Fibroblast of mammary gland (primary cell): ENCODE measurements at regions not wholly inside any gene's neighbourhood (a gene's known extent, or its start where the extent isn't known, plus 50 kb on each side); places are given as distances from the start of the nearest gene placed in this dataset.

ENCODE experiments used
- DNase-seq: peaks from one replicate; pipeline ENCODE4 v3.0.0-alpha.2; 2010; ENCODE audit warnings: low read depth
- H3K4me3 ChIP-seq: 2 replicates; pipeline ENCODE4 v1.5.1; 2011; ENCODE audit warnings: low read depth, mild to moderate bottlenecking, low read length, moderate library complexity; ENCODE audit not compliant: control insufficient read depth
- TF ChIP-seq, protein P1 (sequence below): conservative IDR thresholded peaks from 2 replicates; pipeline ENCODE4 v1.5.1; 2011; ENCODE audit warnings: low read depth, low read length, inconsistent platforms; ENCODE audit not compliant: control insufficient read depth, insufficient read depth

DNA sequence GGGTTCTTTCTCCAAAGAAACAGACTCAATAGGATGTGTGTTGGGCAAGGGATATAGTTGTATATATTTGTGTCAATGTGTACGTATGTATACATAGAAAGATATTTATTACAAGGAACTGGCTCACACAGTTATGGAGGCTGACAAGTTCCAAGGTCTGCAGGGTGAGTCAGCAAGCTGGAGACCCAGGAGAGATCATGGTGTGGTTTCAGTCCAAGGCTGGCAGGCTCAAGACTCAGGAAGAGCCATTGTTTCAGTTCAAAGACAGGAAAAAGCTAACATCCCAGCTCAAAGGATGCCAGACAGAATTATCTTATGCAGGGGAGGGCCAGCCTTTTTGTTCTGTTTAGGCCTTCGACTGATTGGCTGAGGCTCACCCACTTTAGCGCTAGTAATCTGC, 89.9 kb upstream of the RALGAPA2 start:
- H3K4me3 ChIP-seq, result no peak overlapping the region
- TF ChIP-seq, protein P1, sequence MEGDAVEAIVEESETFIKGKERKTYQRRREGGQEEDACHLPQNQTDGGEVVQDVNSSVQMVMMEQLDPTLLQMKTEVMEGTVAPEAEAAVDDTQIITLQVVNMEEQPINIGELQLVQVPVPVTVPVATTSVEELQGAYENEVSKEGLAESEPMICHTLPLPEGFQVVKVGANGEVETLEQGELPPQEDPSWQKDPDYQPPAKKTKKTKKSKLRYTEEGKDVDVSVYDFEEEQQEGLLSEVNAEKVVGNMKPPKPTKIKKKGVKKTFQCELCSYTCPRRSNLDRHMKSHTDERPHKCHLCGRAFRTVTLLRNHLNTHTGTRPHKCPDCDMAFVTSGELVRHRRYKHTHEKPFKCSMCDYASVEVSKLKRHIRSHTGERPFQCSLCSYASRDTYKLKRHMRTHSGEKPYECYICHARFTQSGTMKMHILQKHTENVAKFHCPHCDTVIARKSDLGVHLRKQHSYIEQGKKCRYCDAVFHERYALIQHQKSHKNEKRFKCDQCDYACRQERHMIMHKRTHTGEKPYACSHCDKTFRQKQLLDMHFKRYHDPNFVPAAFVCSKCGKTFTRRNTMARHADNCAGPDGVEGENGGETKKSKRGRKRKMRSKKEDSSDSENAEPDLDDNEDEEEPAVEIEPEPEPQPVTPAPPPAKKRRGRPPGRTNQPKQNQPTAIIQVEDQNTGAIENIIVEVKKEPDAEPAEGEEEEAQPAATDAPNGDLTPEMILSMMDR, result no peak
- no peak for DNase-seq

DNA sequence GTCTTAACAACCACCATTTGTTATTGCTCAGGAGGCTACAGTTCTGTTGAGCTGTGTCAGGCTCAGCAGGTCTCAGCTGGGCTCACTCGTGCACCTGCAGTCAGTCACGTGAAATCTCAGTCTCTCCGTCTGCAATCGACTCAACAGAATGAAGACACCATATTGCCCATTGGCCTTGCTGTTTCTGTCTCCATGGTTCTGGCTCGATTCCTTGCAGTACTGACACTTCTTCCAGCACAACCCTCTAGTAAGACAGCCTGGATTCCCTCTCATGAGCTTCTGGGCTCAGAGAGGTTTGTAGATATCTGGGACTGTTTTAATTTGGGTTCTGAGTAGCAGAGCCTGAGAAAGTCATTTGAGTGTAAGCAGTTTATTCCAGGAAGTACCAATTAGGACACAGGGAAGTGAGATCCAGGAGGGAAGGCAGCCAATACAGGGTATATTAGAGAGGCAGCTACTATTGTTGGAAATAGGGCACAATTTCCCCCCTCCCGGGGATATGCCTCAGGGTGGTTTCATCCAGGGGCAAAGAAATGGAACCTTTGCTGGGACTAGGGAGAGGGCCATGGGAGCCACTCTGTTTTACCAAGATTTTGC, 87.4 kb upstream of the RALGAPA2 start:
- no peak overlapping the region for H3K4me3 ChIP-seq
- DNase-seq, result no peak
- TF ChIP-seq, protein P1, result no peak

DNA sequence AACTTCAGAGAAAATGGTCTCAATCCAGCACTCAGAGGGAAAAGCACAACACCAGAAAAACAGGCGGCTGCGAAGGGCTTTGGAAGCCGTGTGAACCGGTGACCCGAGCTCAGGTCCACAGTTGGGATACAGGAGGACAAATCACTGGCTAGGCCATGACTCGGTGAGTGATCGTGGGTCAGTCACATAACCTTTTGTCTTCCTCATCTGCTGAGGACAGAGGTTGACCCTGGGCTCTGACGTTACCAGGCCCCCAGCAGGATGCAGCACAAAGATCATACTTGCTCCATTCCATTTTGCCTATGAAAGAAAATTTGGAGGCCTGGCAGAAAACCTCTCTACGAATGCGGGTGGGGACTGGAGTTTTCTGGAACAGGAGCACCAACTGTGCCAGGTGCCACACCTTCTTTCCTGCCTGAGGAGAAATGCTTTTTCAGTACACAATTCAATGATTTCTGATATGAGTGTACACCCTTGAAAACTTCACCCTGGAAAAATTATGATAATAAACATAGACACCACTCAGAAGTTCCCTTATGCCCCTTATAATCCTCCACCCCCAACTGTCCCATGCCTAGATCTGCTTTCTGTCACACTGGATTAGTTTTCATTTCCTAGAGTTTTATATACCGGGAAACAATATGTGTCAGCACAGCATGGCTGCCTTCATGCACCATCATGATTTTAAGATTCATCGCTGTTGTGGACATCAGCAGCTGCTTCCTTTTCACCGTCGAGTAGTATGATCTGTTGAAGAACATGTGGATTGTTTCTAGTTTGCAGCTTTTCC, 85.3 kb upstream of the RALGAPA2 start:
- TF ChIP-seq, protein P1, result no peak
- no peak overlapping the region for H3K4me3 ChIP-seq
- DNase-seq, result no peak

DNA sequence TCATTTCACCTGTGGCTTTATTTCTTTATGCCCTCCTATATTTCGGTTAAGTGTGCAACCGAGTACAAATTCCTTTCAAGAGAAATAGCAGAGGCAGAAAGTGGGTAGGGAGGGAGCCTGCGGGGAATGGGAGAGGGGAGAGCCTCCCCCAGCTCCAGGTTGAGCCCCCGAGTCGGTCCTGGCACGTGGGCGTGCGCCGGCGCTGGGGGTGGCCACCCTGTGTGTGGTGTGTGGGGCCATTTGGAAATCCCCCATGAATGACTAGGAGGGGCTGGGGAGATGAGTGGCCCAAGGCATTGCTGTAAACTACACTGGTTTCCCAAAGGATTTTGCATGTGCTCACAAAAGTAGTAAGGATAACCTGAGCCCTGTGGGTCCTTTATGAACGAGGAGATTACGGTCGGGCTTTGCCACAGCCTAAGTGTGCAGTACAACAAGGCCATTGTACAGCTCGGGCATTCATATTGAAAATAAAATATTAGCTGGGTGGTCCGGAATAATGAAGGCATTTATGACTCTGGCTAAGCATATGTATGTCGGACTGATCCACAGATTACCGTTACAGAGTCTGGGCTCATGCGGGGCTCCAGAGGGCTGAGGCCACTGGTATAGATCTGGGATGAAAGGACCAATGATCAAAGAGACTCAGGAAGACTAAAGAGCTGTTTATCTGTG, 84.5 kb upstream of the RALGAPA2 start:
- no peak overlapping the region for H3K4me3 ChIP-seq
- TF ChIP-seq, protein P1, result no peak
- no peak for DNase-seq

DNA sequence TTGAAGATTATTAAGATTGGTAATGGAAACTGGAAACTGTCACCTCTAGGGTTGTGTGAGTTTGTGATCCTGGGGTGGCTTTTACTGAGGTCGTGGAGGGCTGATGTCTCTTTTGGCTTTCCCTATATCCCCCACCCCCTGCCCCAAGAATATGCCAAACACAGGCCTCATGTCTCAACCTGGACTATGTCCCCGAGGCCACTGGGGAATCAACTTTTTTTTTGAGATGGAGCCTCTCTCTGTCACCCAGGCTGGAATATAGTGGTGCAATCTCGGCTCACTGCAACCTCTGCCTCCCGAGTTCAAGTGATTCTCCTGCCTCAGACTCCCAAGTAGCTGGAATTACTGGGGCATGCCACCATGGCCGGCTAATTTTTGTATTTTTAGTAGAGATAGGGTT, 83.3 kb upstream of the RALGAPA2 start:
- no peak overlapping the region for H3K4me3 ChIP-seq
- TF ChIP-seq, protein P1, result no peak

DNA sequence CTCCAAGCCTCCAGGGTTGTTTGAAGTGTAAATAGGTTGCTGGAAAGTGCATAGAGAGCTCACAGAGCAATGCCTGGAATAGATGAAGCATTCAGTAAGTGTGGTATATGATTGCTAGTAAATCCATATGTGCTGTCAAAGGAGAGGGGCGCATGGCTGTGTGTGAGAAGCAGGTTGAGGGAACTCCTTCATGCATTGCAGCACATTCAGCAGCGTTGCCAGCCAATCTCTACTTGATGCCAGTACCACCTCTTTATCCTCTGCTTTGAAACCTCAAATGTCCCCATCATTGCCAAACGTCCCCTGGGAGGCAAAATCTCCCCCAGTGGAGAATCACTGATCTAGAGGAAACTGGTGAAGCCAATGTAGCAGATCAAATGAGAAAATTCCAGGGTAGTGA, 82.7 kb upstream of the RALGAPA2 start:
- DNase-seq, result no peak
- H3K4me3 ChIP-seq, result no peak overlapping the region
- TF ChIP-seq, protein P1, result no peak

More for the DNA sequence above, 83.3 kb upstream of the RALGAPA2 start:
- DNase-seq, result no peak
